Epithelial cell of proximal tubule (primary cell): ENCODE measurements at regions not wholly inside any gene's neighbourhood (a gene's known extent, or its start where the extent isn't known, plus 50 kb on each side); places are given as distances from the start of the nearest gene placed in this dataset.

ENCODE experiments used
- DNase-seq: peaks from one replicate; pipeline ENCODE4 v3.0.0-alpha.2; 2011; ENCODE audit warnings: low read depth
- H3K4me3 ChIP-seq: 2 replicates; pipeline ENCODE4 v1.5.1; 2011; ENCODE audit warnings: low read depth, mild to moderate bottlenecking, low read length
- TF ChIP-seq, protein P1 (sequence below): conservative IDR thresholded peaks from 2 replicates; pipeline ENCODE4 v1.5.1; 2012; ENCODE audit warnings: low read depth, mild to moderate bottlenecking, low read length

DNA sequence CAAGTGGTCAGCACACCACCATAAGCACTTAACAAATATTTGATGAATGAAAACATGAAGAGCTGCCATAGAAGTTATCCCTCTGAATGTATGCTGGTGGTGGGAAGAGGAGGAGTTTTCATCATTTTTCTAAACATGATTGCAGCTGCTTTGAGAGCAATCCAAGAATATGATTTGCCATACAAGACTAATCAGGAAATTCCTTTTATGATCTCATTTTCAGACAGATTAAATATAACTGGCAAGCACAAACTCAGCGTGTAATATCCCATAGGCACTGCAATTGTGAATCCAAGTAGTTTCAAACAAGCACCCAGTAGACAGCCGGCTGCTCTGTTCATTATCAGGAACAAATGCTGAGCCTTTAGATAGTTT is 505.7 kb upstream of the LUZP2 start:
- H3K4me3 ChIP-seq, result no peak overlapping the region
- DNase-seq, result no peak
- TF ChIP-seq, protein P1, sequence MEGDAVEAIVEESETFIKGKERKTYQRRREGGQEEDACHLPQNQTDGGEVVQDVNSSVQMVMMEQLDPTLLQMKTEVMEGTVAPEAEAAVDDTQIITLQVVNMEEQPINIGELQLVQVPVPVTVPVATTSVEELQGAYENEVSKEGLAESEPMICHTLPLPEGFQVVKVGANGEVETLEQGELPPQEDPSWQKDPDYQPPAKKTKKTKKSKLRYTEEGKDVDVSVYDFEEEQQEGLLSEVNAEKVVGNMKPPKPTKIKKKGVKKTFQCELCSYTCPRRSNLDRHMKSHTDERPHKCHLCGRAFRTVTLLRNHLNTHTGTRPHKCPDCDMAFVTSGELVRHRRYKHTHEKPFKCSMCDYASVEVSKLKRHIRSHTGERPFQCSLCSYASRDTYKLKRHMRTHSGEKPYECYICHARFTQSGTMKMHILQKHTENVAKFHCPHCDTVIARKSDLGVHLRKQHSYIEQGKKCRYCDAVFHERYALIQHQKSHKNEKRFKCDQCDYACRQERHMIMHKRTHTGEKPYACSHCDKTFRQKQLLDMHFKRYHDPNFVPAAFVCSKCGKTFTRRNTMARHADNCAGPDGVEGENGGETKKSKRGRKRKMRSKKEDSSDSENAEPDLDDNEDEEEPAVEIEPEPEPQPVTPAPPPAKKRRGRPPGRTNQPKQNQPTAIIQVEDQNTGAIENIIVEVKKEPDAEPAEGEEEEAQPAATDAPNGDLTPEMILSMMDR, result no peak

DNA sequence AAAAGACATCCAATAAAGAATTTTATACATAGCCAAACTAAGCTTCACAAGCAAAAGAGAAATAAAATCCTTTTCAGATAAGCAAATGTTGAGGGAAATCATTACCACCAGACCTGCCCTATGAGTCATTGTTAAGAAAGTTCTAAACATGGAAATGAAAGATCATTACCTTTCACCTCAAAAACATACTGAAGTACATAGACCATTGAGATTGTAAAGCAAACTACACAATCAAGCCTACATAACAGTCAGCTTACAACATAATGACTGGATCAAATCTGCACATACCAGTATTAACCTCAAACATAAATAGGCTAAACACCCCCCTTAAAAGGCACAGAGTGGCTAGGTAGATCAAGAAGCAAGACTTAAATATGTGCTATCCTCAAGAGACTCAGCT is 501.0 kb upstream of the LUZP2 start:
- no peak for DNase-seq
- H3K4me3 ChIP-seq, result no peak overlapping the region
- TF ChIP-seq, protein P1, result no peak

DNA sequence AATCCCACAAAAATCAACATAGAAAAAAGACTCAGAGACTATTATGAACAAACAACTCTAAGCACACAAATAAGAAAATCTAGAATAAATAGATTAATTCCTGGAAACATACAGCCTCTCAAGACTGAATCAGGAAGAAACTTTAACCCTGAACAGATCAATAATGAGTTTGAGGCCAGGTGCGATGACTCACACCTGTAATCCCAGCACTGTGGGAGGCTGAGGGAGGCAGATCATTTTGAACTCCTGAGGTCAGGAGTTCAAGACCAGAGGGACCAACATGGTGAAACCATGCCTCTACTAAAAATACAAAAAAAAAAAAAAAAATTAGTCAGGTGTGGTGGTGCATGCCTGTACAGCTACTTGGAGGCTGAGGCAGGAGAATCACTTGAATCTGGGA is 499.5 kb upstream of the LUZP2 start:
- TF ChIP-seq, protein P1, result no peak
- no peak for DNase-seq
- H3K4me3 ChIP-seq, result no peak overlapping the region

DNA sequence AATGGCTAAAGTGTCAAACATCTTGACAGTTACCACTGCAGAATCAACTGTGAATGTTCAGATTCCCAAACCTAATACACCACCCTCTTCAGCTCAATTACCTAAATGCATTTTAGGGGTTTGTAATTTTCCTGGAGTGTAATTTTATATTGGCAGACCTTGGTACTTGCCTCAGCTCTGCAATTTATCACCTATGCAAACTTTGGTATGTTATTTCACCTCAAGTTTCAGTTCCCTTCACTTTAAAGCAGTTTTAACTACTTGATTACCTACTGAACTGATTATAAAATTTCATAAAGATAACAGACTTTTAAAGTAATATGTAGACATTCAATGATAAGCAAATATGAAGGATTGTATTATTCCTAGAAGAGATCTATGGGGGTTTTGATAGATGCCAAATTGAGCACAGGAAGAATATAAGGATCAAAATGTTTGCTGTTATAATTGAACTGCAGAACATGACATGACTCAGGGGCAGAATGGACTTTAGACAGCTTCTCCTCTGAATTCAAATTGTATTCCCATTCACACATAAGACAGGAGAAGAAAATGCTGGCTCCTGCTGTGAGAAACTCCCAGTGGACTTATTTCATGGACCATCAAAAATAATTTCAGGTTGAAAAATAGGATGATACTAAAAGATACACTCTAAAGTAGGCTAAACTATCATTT is 491.5 kb upstream of the LUZP2 start:
- no peak overlapping the region for H3K4me3 ChIP-seq
- DNase-seq, result no peak
- TF ChIP-seq, protein P1, result no peak

DNA sequence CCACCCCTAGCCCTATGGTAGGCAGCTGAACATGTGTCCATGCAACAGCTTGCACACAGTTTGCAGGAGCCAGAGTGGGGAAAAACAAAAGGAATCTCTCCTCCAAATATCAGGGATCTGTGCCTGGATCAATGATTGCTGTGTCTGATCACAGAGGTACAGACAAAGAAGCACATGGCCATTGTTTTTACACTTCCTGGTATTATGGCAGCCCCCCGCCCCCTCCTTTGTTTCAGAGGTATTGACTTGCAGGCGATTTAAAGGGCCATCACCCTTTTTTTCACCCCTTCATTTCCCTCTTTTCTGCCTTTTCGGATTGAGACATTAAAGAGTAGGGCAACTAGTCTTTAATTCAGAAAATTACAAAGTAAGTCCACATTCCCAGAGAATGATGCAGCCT is 453.0 kb upstream of the LUZP2 start:
- TF ChIP-seq, protein P1, result no peak
- no peak overlapping the region for H3K4me3 ChIP-seq
- DNase-seq, result no peak

DNA sequence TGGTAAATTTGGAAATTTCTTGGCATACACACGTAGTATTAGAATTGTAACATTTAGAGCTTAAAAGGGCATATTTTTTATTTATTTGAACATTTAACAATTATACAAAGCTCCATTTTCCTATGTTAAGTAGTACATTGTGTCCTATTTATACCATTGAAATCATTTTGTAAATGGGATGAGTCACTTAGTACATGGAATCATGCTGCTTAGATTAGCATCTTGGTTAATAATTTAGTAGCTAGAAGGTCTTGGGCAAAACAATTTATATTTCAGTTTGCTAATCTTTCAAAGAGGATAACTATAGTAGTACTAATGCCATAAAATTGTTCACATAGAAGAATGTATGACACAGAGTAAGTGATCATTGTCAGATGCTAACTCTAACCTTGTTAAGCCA is 450.1 kb upstream of the LUZP2 start:
- H3K4me3 ChIP-seq, result no peak overlapping the region
- TF ChIP-seq, protein P1, result no peak
- DNase-seq, result no peak

DNA sequence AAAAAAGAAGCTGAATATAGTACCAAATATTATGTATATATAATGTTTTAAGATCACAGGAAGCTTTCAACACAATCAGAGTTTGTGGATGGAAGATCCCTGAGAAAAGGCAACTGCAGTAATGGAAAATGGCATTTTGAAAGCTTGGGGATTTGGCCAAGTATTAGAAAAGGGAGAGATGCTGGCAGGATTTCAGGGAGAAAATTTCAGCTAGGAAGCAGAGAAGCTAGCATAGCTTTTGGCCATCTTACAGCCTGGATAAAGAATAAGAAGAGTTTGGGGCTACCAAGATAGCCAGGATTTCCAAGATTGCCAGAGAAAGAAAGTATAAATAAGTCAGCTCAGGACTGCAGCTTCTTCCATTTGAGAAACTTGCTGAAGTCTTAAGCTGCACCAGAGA is 440.8 kb upstream of the LUZP2 start:
- TF ChIP-seq, protein P1, result no peak
- no peak for DNase-seq

More for the DNA sequence above, 440.8 kb upstream of the LUZP2 start:
- no peak overlapping the region for H3K4me3 ChIP-seq
